ENCODE measurements at regions not wholly inside any gene's neighbourhood (a gene's known extent, or its start where the extent isn't known, plus 50 kb on each side); places are given as distances from the start of the nearest gene placed in this dataset.

DNA sequence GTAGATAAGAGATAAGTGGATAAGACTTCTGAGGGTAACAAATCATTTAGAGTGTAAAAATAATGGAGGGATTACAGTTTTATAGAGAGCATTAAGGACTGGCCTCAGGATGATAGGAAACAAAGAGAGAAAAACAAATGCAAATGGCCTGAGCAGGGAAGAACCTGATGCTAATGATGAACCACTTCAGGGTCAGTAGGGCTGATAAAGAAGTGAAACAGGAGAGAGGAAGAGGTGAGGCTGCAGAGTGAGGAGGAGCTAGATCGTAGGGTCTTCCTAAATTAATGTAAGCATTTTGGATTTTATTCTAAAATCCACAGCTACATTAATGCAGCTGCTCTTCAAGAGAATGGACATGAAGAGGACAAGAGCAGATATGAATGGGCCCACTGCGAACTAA is 698.0 kb upstream of the MEF2C start:
- no peak overlapping the region for H3K27ac ChIP-seq
- TF ChIP-seq, protein P1, sequence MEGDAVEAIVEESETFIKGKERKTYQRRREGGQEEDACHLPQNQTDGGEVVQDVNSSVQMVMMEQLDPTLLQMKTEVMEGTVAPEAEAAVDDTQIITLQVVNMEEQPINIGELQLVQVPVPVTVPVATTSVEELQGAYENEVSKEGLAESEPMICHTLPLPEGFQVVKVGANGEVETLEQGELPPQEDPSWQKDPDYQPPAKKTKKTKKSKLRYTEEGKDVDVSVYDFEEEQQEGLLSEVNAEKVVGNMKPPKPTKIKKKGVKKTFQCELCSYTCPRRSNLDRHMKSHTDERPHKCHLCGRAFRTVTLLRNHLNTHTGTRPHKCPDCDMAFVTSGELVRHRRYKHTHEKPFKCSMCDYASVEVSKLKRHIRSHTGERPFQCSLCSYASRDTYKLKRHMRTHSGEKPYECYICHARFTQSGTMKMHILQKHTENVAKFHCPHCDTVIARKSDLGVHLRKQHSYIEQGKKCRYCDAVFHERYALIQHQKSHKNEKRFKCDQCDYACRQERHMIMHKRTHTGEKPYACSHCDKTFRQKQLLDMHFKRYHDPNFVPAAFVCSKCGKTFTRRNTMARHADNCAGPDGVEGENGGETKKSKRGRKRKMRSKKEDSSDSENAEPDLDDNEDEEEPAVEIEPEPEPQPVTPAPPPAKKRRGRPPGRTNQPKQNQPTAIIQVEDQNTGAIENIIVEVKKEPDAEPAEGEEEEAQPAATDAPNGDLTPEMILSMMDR (conservative IDR thresholded peaks at IDR 0.05; ENCODE audit: low read depth): no peak
- CTCF ChIA-PET: interaction anchor here (0.6 kb wide), 1 partner anchor 121 kb away, joined by 3 read pairs; no protein-coding TSS in a partner anchor
- no peak for DNase-seq (ENCODE audit: low spot score)
- POLR2A ChIA-PET (ENCODE audit: low non-redundant PET): no interaction called here

DNA sequence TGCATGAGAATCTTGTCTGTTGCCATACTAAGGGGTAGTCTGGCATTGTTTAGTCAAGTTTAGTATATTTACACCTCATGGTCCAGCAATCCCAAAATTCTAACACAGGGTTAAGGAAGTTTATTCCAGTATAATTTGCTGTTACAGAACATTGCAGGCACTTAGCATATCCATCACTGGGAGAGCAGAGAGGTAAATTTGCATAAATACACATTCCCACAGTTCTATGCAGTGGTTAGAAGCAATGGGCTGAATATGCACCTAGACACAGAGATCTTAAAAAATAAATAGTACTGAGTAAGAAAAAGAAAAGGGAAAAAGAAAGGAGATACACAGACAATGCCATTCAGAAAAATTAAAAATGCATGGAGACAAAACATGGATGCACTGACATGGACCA is 692.3 kb upstream of the MEF2C start:
- DNase-seq (ENCODE audit: low spot score): no peak
- TF ChIP-seq, protein P1 (conservative IDR thresholded peaks at IDR 0.05; ENCODE audit: low read depth): no peak
- CTCF ChIA-PET: no interaction called here
- H3K27ac ChIP-seq: no peak overlapping the region
- POLR2A ChIA-PET (ENCODE audit: low non-redundant PET): no interaction called here

DNA sequence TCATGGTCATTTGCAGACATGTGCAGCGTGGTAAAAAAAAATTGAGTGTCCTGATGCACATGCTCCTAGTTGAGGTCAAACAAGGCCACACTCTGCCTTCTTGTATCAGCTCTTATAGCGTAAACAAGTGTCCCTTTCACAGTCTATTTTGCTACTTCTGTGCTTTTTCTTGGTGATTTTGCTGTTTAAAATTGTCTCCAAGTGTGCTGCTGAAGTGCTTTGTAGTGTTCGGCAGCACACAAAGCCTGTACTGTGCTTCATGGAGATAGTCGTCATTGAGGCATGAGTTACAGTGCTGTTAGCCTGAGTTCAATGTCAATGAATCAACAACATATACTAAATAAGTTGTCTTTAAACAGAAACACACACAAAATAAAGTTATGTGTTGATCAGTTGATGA is 690.4 kb upstream of the MEF2C start:
- no peak overlapping the region for H3K27ac ChIP-seq
- CTCF ChIA-PET: no interaction called here
- POLR2A ChIA-PET (ENCODE audit: low non-redundant PET): no interaction called here
- TF ChIP-seq, protein P1 (conservative IDR thresholded peaks at IDR 0.05; ENCODE audit: low read depth): no peak
- DNase-seq (ENCODE audit: low spot score): no peak

DNA sequence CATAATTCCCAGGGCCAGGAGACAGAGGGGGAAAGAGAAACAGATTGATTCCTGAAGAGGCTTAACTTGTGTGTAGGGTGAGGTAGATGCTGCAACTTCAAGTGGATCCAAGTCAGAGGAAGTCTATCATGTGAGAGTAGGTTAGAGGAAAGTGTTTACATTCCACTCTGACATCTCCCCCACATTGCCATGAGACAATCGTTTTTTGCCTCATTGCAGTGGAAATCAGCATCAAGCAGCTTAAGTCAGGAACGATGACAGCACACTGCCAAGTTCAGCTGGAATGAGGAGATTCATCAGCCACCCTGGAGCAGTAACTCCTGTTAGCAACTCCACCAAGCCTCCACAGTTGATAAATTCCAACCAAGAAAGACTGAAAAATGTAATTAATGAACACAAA is 689.7 kb upstream of the MEF2C start:
- no peak for DNase-seq (ENCODE audit: low spot score)
- POLR2A ChIA-PET (ENCODE audit: low non-redundant PET): no interaction called here
- TF ChIP-seq, protein P1 (conservative IDR thresholded peaks at IDR 0.05; ENCODE audit: low read depth): no peak
- no peak overlapping the region for H3K27ac ChIP-seq
- CTCF ChIA-PET: interaction anchor here (0.5 to 0.7 kb wide), 2 partner anchors 50 to 101 kb away, joined by 3 read pairs; no protein-coding TSS in a partner anchor

DNA sequence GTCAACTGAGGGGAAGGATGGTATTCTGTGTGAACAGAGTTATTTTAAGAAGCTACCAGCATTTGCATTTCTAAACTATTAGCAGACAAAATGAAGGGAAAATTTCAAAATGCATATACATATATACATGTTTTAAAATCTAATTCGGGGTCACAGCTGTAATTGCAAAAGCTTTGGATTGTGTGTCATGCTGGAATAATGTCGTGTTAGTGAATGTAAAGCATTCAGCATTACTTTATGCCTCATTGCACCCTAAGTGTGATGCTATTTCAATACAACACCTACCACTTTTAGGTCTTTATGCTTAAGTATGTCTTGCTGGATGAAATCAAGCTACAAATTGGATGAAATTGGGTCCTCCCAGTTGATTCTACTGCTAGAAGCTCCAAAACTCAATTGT is 687.6 kb upstream of the MEF2C start:
- CTCF ChIA-PET: interaction anchor here (0.6 kb wide), 1 partner anchor 1232 kb away, joined by 6 read pairs; no protein-coding TSS in a partner anchor
- POLR2A ChIA-PET (ENCODE audit: low non-redundant PET): no interaction called here

DNA sequence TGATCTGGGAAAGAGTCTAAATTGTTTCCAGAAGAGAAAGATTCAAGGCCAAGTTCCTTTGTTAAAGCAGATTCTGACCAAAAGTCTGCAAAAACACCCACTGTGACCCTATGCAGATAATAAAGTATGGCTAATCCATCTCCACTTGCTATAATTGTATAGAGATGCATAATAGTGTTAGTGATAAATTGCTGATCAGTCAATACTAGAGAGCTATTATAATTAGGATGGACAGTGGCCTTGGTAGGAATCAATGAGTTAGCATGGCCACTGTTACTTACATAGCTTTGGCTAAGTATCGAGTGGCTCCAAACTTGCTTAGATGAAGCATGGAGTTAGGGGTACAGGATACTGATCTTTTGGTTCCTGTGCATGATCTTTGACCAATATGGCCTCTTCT is 683.4 kb upstream of the MEF2C start:
- ChIA-PET CTCF (no interaction called here), POLR2A (ENCODE audit: low non-redundant PET) (no interaction called here)
- DNase-seq (ENCODE audit: low spot score): no peak
- H3K27ac ChIP-seq: no peak overlapping the region
- TF ChIP-seq, protein P1 (conservative IDR thresholded peaks at IDR 0.05; ENCODE audit: low read depth): no peak

More for the DNA sequence above, 687.6 kb upstream of the MEF2C start:
- no peak overlapping the region for H3K27ac ChIP-seq
- TF ChIP-seq, protein P1 (conservative IDR thresholded peaks at IDR 0.05; ENCODE audit: low read depth): no peak
- no peak for DNase-seq (ENCODE audit: low spot score)

DNA sequence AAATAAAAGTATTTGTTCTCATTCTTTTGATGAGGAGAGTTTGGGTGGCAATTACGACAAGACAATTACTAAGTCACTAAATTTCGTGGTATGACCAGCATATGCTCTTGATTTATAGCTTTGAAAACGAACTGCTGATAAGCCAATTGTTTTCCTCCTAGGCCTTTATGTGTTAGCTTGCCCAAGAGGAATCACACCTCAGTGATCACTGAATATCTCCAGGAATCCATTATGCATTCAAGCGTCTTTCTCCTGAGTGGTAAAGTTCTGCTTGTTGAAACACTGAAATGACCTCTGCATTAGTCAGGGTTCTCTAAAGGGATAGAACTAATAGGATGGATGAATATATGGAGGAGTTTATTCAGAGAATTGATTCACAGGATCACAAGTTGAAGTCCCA is 677.7 kb upstream of the MEF2C start:
- TF ChIP-seq, protein P1 (conservative IDR thresholded peaks at IDR 0.05; ENCODE audit: low read depth): no peak
- no peak overlapping the region for H3K27ac ChIP-seq
- ChIA-PET POLR2A (ENCODE audit: low non-redundant PET) (no interaction called here), CTCF (interaction anchor here (0.6 kb wide), 1 partner anchor 835 kb away, joined by 3 read pairs; no protein-coding TSS in a partner anchor)
- no peak for DNase-seq (ENCODE audit: low spot score)
